GM21526 (cell line): ENCODE measurements at regions not wholly inside any gene's neighbourhood (a gene's known extent, or its start where the extent isn't known, plus 50 kb on each side); places are given as distances from the start of the nearest gene placed in this dataset.

Experiments
- ATAC-seq: cut with Tn5 transposase; IDR thresholded peaks from one replicate; pipeline ENCODE4 v1.9.1; 2021; ENCODE audit warnings: moderate library complexity; ENCODE audit not compliant: unreplicated experiment, low FRiP score

DNA sequence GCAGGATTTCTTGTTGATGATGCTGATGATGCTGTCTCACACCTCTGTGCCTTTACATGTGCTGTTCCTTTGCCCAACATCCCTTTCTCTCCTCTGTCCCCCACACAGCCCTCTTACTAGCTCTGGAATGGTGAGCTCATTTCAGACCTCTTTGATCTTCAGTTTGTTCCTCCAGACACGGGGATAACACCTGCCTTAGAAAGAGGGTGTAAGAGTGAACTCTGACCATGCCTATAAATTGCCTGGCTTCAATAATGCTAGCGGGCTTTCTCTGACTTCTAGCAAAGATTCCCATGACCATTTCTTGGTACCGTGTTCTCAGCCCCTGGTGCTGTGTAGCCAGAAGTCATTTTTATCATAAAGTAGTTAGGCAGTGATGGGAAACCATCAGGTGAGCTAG is 55.9 kb upstream of the DRD2 start:
- no peak for ATAC-seq

DNA sequence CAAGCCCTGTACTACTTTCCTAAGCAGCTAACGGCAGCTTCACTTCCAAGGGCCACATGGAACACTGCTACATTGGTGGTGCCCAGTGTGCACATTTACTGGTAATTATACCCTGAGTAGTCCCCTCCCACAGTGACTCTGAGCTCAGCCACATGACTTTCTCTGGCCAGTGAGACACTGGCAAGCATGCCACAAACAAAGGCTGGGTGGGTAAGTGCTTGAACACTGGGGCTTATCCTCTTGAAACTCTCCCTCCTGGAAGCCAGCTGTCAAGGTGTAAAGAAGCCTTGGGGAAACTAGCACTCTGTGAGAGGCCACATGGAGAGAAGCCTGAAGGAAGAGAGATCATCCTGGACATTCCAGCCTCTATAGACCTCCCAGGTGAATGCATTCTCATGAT is 54.4 kb upstream of the DRD2 start:
- ATAC-seq = no peak

DNA sequence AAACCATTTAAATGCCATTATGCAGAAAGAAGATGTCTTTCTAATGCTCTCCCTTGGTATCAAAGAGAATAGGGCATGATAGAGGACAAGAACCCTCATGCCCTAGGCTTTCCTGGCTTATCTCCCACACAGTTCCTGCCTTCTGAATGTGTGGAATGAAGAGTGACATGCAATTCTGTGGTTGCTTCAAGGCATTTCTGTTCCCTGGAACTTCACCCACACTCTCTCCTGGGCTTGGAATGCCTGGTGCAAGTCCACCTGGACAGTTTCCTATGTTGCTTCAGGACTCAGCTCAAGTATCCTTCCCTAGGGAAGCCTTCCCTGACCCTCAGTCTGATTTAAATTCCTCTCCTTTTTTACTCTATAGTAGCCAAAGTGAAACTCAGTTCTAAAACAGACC is 53.8 kb upstream of the DRD2 start:
- ATAC-seq = no peak

DNA sequence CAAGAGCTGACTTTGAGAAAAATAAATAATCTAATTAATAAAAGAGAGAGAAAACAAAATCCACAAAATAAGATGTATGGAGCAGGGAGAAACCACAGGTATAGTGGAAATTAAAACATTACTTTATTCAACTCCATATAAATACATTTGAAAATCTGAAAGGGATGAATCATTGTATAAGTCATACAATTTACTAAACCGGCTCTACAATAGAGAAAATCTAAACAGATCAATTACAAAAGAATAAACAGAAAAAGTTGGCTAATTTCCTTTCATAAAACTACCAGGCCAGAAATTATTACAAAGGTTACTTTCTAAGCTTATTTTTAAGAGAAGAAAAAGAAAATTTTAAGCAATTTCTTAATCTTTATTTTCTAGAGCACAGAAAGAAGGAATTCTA is 51.3 kb upstream of the DRD2 start:
- no peak for ATAC-seq
